ENCODE measurements at regions not wholly inside any gene's neighbourhood (a gene's known extent, or its start where the extent isn't known, plus 50 kb on each side); places are given as distances from the start of the nearest gene placed in this dataset.

GRCh38 chr3:154480033-154480432 is 50.0 kb upstream of the GPR149 start:
- FAIRE-seq (no peak), DNase-seq (ENCODE audit: low read depth) (no peak)
- no peaks in the 10 kb centered on the region for H3K36me3 ChIP-seq (ENCODE audit: insufficient read depth, low read length)
- H3K79me2 ChIP-seq (ENCODE audit: insufficient read depth, low read length): no peaks in the 10 kb centered on the region
- no peaks in the 10 kb centered on the region for H3K4me1 ChIP-seq (ENCODE audit: insufficient read depth, low read length)
- H3K9me3 ChIP-seq (ENCODE audit: insufficient read depth, low read depth, low read length): no peaks in the 10 kb centered on the region
- Mint-ChIP-seq H3K4me3 (ENCODE audit: unreplicated experiment) (no peak overlapping the region), H3K4me1 (ENCODE audit: low read depth, unreplicated experiment) (no peaks in the 10 kb centered on the region), H3K9me3 (ENCODE audit: unreplicated experiment) (no peaks in the 10 kb centered on the region), H3K36me3 (ENCODE audit: low read depth, unreplicated experiment) (no peaks in the 10 kb centered on the region), H3K27ac (ENCODE audit: unreplicated experiment) (no peak overlapping the region), H3K27me3 (ENCODE audit: low read depth, unreplicated experiment) (no peaks in the 10 kb centered on the region)
- no peak overlapping the region for H3K4me2 ChIP-seq (ENCODE audit: low read length)
- H3K9ac ChIP-seq (ENCODE audit: low read length): no peak overlapping the region
- H3K4me3 ChIP-seq (ENCODE audit: insufficient read depth, low read depth, low read length): no peak overlapping the region
- no peak overlapping the region for H2AFZ ChIP-seq (ENCODE audit: low read depth, low read length)
- no peak overlapping the region for H3K27ac ChIP-seq (ENCODE audit: low read depth, low read length)
- TF ChIP-seq, protein P1, sequence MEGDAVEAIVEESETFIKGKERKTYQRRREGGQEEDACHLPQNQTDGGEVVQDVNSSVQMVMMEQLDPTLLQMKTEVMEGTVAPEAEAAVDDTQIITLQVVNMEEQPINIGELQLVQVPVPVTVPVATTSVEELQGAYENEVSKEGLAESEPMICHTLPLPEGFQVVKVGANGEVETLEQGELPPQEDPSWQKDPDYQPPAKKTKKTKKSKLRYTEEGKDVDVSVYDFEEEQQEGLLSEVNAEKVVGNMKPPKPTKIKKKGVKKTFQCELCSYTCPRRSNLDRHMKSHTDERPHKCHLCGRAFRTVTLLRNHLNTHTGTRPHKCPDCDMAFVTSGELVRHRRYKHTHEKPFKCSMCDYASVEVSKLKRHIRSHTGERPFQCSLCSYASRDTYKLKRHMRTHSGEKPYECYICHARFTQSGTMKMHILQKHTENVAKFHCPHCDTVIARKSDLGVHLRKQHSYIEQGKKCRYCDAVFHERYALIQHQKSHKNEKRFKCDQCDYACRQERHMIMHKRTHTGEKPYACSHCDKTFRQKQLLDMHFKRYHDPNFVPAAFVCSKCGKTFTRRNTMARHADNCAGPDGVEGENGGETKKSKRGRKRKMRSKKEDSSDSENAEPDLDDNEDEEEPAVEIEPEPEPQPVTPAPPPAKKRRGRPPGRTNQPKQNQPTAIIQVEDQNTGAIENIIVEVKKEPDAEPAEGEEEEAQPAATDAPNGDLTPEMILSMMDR (IDR thresholded peaks at IDR 0.05; ENCODE audit: insufficient read depth, low read depth, low read length): no peak
- TF ChIP-seq EZH2 (IDR thresholded peaks at IDR 0.05; ENCODE audit: insufficient read depth, low read length): no peak
- no peaks in the 10 kb centered on the region for H3K27me3 ChIP-seq (ENCODE audit: insufficient read depth, low read length)
- H4K20me1 ChIP-seq (ENCODE audit: insufficient read depth, low read length): no peaks in the 10 kb centered on the region

Measured in astrocyte (in vitro differentiated cells and primary cell).